ENCODE measurements at regions not wholly inside any gene's neighbourhood (a gene's known extent, or its start where the extent isn't known, plus 50 kb on each side); places are given as distances from the start of the nearest gene placed in this dataset.

DNA sequence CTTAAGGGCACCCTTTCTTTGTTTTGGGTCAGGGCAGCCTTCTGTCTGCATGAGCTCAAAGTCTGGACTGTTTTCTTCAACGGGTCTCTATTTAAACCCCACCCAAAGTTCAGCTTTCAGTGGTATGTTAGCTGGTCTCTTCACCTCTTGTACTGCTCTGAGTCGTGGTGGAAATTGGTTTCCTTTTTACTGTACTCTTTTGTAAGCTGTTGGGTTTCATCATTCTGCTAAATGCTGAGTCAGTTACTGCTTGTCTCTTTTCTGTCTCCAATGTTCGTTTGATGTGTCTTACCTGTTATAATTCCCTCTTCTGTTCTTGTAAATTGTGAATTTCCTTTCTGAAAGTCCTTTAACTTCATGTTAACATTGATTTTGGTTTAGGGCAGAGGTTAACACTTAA is 64.1 kb upstream of the MALRD1 start:
- Histone ChIP-seq H3K27me3 (ENCODE audit: control insufficient read depth in 2 of 2, insufficient read depth in 2 of 2, low read length in 2 of 2) (no peaks in the 10 kb centered on the region), H2AFZ (ENCODE audit: insufficient read depth, low read depth, low read length, poor library complexity, severe bottlenecking) (no peak overlapping the region), H3K36me3 (replicated peaks in 1 of 2; ENCODE audit: control insufficient read depth in 1 of 2, insufficient read depth in 2 of 2, low read length in 2 of 2) (no peaks in the 10 kb centered on the region), H3K9me3 (replicated peaks in 1 of 2; ENCODE audit: control insufficient read depth in 1 of 2, insufficient read depth in 1 of 2, low read length in 2 of 2) (peaks cover 0 to 9% of the 10 kb centered on the region in 2 donors), H3K9ac (ENCODE audit: insufficient read depth, low read length, poor library complexity, severe bottlenecking) (no peak overlapping the region), H3K79me2 (ENCODE audit: insufficient read depth, low read length) (no peaks in the 10 kb centered on the region), H3K4me2 (replicated peaks; ENCODE audit: extremely low read depth, low read length, poor library complexity, severe bottlenecking) (no peak overlapping the region), H3K4me1 (ENCODE audit: control insufficient read depth in 1 of 2, insufficient read depth in 2 of 2, low read length in 2 of 2) (no peaks in the 10 kb centered on the region), H3K4me3 (replicated peaks in 1 of 3; ENCODE audit: low read depth in 2 of 3, low read length in 3 of 3) (no peak overlapping the region), H3K27ac (ENCODE audit: low read depth in 1 of 2, low read length in 2 of 2) (no peak overlapping the region), H4K20me1 (ENCODE audit: insufficient read depth, low read length) (no peaks in the 10 kb centered on the region)
- peaks cover 0 to 16% (median 10%) of the 10 kb centered on the region in 7 donors for H3K9me3 Mint-ChIP-seq
- intact Hi-C loops (cut with micrococcal nuclease): no loop called here
- TF ChIP-seq CTCF (IDR thresholded peaks at IDR 0.05): no peak
- WGBS (ENCODE audit: insufficient coverage): no CpG with 5 or more reads among the region's 3 CpGs
- H3K4me3 Mint-ChIP-seq: no peak overlapping the region
- H3K27me3 Mint-ChIP-seq (ENCODE audit: low read depth in 3 of 3): peaks cover 0 to 2% (median 0%) of the 10 kb centered on the region in 3 donors
- no peak for DNase-seq
- no peaks in the 10 kb centered on the region for H3K36me3 Mint-ChIP-seq
- no peaks in the 10 kb centered on the region for H3K4me1 Mint-ChIP-seq
- no peak overlapping the region for H3K27ac Mint-ChIP-seq

DNA sequence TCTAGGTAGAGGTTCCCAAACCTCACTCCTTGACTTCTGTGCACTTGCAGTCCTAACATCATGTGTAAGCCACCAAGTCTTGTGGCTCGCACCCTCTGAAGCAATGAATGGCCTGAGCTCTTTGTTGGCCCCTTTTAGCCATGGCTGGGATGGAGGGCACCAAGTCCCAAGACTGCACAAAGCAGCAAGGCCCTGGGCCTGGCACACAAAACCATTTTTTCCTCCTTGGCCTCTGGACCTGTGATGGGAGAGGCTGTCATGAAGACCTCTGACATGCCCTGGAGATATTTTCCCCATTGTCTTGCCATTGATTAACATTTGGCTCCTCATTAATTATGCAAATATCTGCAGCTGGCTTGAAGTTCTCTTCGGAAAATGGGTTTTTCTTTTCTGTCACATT is 60.3 kb upstream of the MALRD1 start:
- H3K4me3 Mint-ChIP-seq: no peak overlapping the region
- Histone ChIP-seq H4K20me1 (ENCODE audit: insufficient read depth, low read length) (no peaks in the 10 kb centered on the region), H3K36me3 (replicated peaks in 1 of 2; ENCODE audit: control insufficient read depth in 1 of 2, insufficient read depth in 2 of 2, low read length in 2 of 2) (no peaks in the 10 kb centered on the region), H3K27me3 (ENCODE audit: control insufficient read depth in 2 of 2, insufficient read depth in 2 of 2, low read length in 2 of 2) (no peaks in the 10 kb centered on the region), H3K4me1 (ENCODE audit: control insufficient read depth in 1 of 2, insufficient read depth in 2 of 2, low read length in 2 of 2) (no peaks in the 10 kb centered on the region), H3K4me3 (replicated peaks in 1 of 3; ENCODE audit: low read depth in 2 of 3, low read length in 3 of 3) (no peak overlapping the region), H3K9me3 (replicated peaks in 1 of 2; ENCODE audit: control insufficient read depth in 1 of 2, insufficient read depth in 1 of 2, low read length in 2 of 2) (peaks cover 8 to 11% of the 10 kb centered on the region in 2 donors), H3K27ac (ENCODE audit: low read depth in 1 of 2, low read length in 2 of 2) (no peak overlapping the region), H3K4me2 (replicated peaks; ENCODE audit: extremely low read depth, low read length, poor library complexity, severe bottlenecking) (no peak overlapping the region), H3K79me2 (ENCODE audit: insufficient read depth, low read length) (no peaks in the 10 kb centered on the region), H3K9ac (ENCODE audit: insufficient read depth, low read length, poor library complexity, severe bottlenecking) (no peak overlapping the region), H2AFZ (ENCODE audit: insufficient read depth, low read depth, low read length, poor library complexity, severe bottlenecking) (no peak overlapping the region)
- H3K4me1 Mint-ChIP-seq: no peaks in the 10 kb centered on the region
- TF ChIP-seq CTCF (IDR thresholded peaks at IDR 0.05): no peak
- no peak for DNase-seq
- peaks cover 0 to 21% (median 14%) of the 10 kb centered on the region in 7 donors for H3K9me3 Mint-ChIP-seq
- WGBS (ENCODE audit: insufficient coverage): 91% methylated on average over 1 of the region's 2 CpGs
- intact Hi-C loops (cut with micrococcal nuclease): no loop called here
- no peak overlapping the region for H3K27ac Mint-ChIP-seq
- H3K27me3 Mint-ChIP-seq (ENCODE audit: low read depth in 3 of 3): no peaks in the 10 kb centered on the region
- no peaks in the 10 kb centered on the region for H3K36me3 Mint-ChIP-seq
